Omental fat pad (tissue), 3 donors: ENCODE measurements at regions not wholly inside any gene's neighbourhood (a gene's known extent, or its start where the extent isn't known, plus 50 kb on each side); places are given as distances from the start of the nearest gene placed in this dataset.

Experiments used
- ATAC-seq: fragments of 150-250 bp; one replicate; pipeline ENCODE4 v1.9.1; 2016; ENCODE audit warnings: mild to moderate bottlenecking, moderate library complexity; ENCODE audit not compliant: low FRiP score
- DNase-seq: peaks from one replicate; pipeline ENCODE4 v3.0.0-alpha.2; 2019; ENCODE audit warnings: low spot score
- CTCF ChIP-seq, 3 donors: fragments of 450-650 bp; IDR thresholded peaks; one replicate each; pipeline ENCODE4 v1.5.1; 2016 to 2017; ENCODE audit warnings: antibody characterized with exemption in 3 of 3, mild to moderate bottlenecking in 3 of 3, moderate library complexity in 2 of 3

GRCh38 chr11:86893235-86893634 is 62.0 kb downstream of the FZD4 start:
- no peak for ATAC-seq
- DNase-seq: no peak

More at GRCh38 chr11:86893235-86893634, 62.0 kb downstream of the FZD4 start:
- TF ChIP-seq CTCF (IDR thresholded peaks at IDR 0.05): no peak
